ENCODE measurements at regions not wholly inside any gene's neighbourhood (a gene's known extent, or its start where the extent isn't known, plus 50 kb on each side); places are given as distances from the start of the nearest gene placed in this dataset.

- H3K36me3 ChIP-seq (ENCODE audit: control insufficient read depth in 2 of 2, extremely low read depth in 1 of 2, insufficient read depth in 2 of 2, low read length in 2 of 2): no peaks in the 10 kb centered on the region
- intact Hi-C loops (cut with micrococcal nuclease): no loop called here
- H4K20me1 ChIP-seq (replicated peaks; ENCODE audit: control insufficient read depth, extremely low read depth, insufficient read depth, low read length): no peaks in the 10 kb centered on the region
- POLR2A ChIA-PET: no interaction called here
- TF ChIP-seq JUN (IDR thresholded peaks at IDR 0.05; ENCODE audit: borderline replicate concordance, insufficient read depth, insufficient read length, low read depth) (no peak), CTCF (IDR thresholded peaks at IDR 0.05; ENCODE audit: extremely low read depth in 1 of 2, insufficient read depth in 1 of 2, low read depth in 1 of 2, low read length in 2 of 2) (no peak), EZH2 (IDR thresholded peaks at IDR 0.05; ENCODE audit: borderline replicate concordance, low read depth, low read length, severe bottlenecking) (no peak), POLR2AphosphoS5 (IDR thresholded peaks at IDR 0.05; ENCODE audit: insufficient read depth, low read depth, low read length) (no peak), FOS (IDR thresholded peaks at IDR 0.05; ENCODE audit: borderline replicate concordance, insufficient read depth, low read length) (no peak), GATA2 (IDR thresholded peaks at IDR 0.05; ENCODE audit: insufficient read depth, insufficient read length, low read depth, low read length) (no peak), POLR2A (IDR thresholded peaks at IDR 0.05; ENCODE audit: low read depth, low read length) (no peak), MYC (IDR thresholded peaks at IDR 0.05; ENCODE audit: low read depth, low read length) (no peak), MAX (IDR thresholded peaks at IDR 0.05; ENCODE audit: insufficient read depth, insufficient read length) (no peak)
- no peak for FAIRE-seq
- no peaks in the 10 kb centered on the region for H3K9me1 ChIP-seq (replicated peaks; ENCODE audit: control insufficient read depth, extremely low read depth, insufficient read depth, low read length)
- no peaks in the 10 kb centered on the region for H3K27me3 ChIP-seq (ENCODE audit: control insufficient read depth in 2 of 2, insufficient read depth in 2 of 2, low read length in 2 of 2)
- no peak overlapping the region for H3K4me2 ChIP-seq (ENCODE audit: insufficient read depth, low read length)
- dilution Hi-C loops (cut with MboI; ENCODE audit: extremely low pct_ligation_motif_present, low sequenced_read_pairs): no loop called here
- H3K9ac ChIP-seq (replicated peaks; ENCODE audit: extremely low read depth, insufficient read depth, low read length): no peak overlapping the region
- no peak overlapping the region for H3K27ac ChIP-seq (ENCODE audit: insufficient read depth, low read depth, low read length)
- H2AFZ ChIP-seq (ENCODE audit: low read depth, low read length): no peak overlapping the region
- H3K4me3 ChIP-seq (replicated peaks in 1 of 3; ENCODE audit: insufficient read depth in 1 of 3, low read depth in 1 of 3, low read length in 3 of 3): no peak overlapping the region
- H3K79me2 ChIP-seq (ENCODE audit: control insufficient read depth, insufficient read depth, low read length): no peaks in the 10 kb centered on the region
- peak; percentile 71 for DNase-seq (ENCODE audit: low read depth, low spot score)
- CTCF ChIA-PET: no interaction called here
- H3K4me1 ChIP-seq (ENCODE audit: control insufficient read depth, extremely low read depth, insufficient read depth, low read length): no peaks in the 10 kb centered on the region
- H3K9me3 ChIP-seq (replicated peaks; ENCODE audit: control insufficient read depth, insufficient read depth, low read length): no peaks in the 10 kb centered on the region
- BruUV-seq (replicated peaks): no TSS peak
Observed at GRCh38 chr6:22808466-22808865, 239.1 kb downstream of the HDGFL1 start.
